ENCODE measurements at regions not wholly inside any gene's neighbourhood (a gene's known extent, or its start where the extent isn't known, plus 50 kb on each side); places are given as distances from the start of the nearest gene placed in this dataset.

GRCh38 chr1:239587574-239588369, 201.4 kb downstream of the CHRM3 start:
- TF ChIP-seq, protein P1, sequence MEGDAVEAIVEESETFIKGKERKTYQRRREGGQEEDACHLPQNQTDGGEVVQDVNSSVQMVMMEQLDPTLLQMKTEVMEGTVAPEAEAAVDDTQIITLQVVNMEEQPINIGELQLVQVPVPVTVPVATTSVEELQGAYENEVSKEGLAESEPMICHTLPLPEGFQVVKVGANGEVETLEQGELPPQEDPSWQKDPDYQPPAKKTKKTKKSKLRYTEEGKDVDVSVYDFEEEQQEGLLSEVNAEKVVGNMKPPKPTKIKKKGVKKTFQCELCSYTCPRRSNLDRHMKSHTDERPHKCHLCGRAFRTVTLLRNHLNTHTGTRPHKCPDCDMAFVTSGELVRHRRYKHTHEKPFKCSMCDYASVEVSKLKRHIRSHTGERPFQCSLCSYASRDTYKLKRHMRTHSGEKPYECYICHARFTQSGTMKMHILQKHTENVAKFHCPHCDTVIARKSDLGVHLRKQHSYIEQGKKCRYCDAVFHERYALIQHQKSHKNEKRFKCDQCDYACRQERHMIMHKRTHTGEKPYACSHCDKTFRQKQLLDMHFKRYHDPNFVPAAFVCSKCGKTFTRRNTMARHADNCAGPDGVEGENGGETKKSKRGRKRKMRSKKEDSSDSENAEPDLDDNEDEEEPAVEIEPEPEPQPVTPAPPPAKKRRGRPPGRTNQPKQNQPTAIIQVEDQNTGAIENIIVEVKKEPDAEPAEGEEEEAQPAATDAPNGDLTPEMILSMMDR (IDR thresholded peaks at IDR 0.05) = no peak
- TF ChIP-seq POLR2AphosphoS5 (IDR thresholded peaks at IDR 0.05; ENCODE audit: insufficient read depth in 1 of 2, low read depth in 1 of 2) = no peak
- TF ChIP-seq POLR2A (IDR thresholded peaks at IDR 0.05) = no peak

Measured in vagina (tissue), 2 donors.